ENCODE measurements at regions not wholly inside any gene's neighbourhood (a gene's known extent, or its start where the extent isn't known, plus 50 kb on each side); places are given as distances from the start of the nearest gene placed in this dataset.

DNA sequence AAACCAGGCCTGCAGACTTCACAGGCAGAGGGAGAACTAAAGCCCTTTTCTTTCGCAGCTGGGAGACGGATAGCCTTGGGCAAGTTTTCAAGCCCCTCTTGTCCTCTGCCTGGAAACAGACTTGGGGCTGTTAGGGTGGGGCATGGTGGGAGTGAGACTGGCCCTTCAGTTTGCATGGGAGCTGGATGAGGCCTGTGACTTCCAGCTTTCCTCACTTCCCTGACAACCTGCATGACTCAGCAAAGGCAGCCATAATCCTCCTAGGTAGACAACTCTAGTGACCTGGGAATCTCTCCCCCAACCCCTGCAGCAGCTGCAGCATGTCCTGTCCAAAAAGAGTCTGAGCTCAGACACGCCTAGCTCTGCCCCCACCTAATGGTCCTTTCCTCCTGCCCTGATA lies 93.0 kb downstream of the POSTN start:
- no peak for TF ChIP-seq SUZ12 (IDR thresholded peaks at IDR 0.05)
- no peak for TF ChIP-seq HDGF (IDR thresholded peaks at IDR 0.05; ENCODE audit: borderline replicate concordance)
- TF ChIP-seq TARDBP (IDR thresholded peaks at IDR 0.05) = no peak
- no peak for TF ChIP-seq LEF1 (IDR thresholded peaks at IDR 0.05; ENCODE audit: borderline replicate concordance)
- no peak for TF ChIP-seq SP1 (IDR thresholded peaks at IDR 0.05)
- no peak for TF ChIP-seq BHLHE40 (IDR thresholded peaks at IDR 0.05; ENCODE audit: borderline replicate concordance)
- no peak for TF ChIP-seq FOXK2 (IDR thresholded peaks at IDR 0.05)
- no peak for TF ChIP-seq FOXM1 (IDR thresholded peaks at IDR 0.05; ENCODE audit: borderline replicate concordance)
- TF ChIP-seq ELF4 (IDR thresholded peaks at IDR 0.05) = no peak
- no peak for TF ChIP-seq ZNF384 (IDR thresholded peaks at IDR 0.05)
- TF ChIP-seq FOXA1 (IDR thresholded peaks at IDR 0.05) = no peak
- no peak for TF ChIP-seq CTBP1 (IDR thresholded peaks at IDR 0.05; ENCODE audit: borderline replicate concordance)
- no peak for TF ChIP-seq L3MBTL2 (conservative IDR thresholded peaks at IDR 0.05)
- TF ChIP-seq NFRKB (IDR thresholded peaks at IDR 0.05) = no peak

All from HEK293T (cell line).